ENCODE measurements at regions not wholly inside any gene's neighbourhood (a gene's known extent, or its start where the extent isn't known, plus 50 kb on each side); places are given as distances from the start of the nearest gene placed in this dataset.

DNA sequence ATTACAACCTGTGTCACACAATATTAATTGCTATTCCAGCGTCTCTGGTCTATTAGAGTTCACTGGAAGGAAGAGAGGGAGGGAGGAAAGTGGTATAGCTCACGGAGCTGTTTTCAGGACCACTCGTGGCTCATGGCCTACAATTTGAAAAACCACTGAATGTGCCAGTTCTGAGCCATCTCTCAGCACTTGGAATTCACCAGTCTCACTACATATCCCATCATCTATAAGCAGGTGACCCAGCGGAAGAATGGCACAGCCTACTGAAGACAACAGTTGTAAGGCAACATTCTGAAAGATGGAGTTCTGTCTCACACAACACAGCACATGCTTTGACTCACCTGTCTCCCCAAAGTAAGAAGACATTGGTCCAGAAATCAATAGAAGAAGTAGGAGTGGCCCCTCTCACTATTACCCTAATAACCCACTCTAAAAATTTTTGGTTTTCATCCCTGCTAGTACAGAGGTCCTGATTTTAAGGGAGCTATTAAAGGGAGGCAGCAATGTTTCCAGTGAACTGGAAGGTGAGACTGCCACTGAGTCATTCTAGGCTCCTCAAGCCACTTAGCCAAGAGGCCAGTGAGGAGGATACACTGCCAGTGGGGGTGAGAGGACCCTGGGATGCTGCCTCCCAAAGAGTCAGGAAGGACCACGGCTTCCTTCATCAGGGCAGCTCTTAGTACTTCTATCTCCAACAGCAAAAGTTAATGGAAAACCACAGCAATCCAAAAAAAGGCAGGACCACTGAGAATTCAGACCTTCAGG is 50.0 kb upstream of the DOCK9 start:
- DNase-seq (ENCODE audit: low read depth) = no peak
- no peaks in the 10 kb centered on the region for H3K36me3 ChIP-seq (ENCODE audit: control insufficient read depth, insufficient read depth, low read length)
- H3K4me3 ChIP-seq (ENCODE audit: low read depth, low read length) = no peak overlapping the region
- TF ChIP-seq, protein P1, sequence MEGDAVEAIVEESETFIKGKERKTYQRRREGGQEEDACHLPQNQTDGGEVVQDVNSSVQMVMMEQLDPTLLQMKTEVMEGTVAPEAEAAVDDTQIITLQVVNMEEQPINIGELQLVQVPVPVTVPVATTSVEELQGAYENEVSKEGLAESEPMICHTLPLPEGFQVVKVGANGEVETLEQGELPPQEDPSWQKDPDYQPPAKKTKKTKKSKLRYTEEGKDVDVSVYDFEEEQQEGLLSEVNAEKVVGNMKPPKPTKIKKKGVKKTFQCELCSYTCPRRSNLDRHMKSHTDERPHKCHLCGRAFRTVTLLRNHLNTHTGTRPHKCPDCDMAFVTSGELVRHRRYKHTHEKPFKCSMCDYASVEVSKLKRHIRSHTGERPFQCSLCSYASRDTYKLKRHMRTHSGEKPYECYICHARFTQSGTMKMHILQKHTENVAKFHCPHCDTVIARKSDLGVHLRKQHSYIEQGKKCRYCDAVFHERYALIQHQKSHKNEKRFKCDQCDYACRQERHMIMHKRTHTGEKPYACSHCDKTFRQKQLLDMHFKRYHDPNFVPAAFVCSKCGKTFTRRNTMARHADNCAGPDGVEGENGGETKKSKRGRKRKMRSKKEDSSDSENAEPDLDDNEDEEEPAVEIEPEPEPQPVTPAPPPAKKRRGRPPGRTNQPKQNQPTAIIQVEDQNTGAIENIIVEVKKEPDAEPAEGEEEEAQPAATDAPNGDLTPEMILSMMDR (IDR thresholded peaks at IDR 0.05; ENCODE audit: insufficient read depth, low read length, poor library complexity, severe bottlenecking) = no peak
- H3K27me3 ChIP-seq (ENCODE audit: control insufficient read depth, insufficient read depth, low read length) = no peaks in the 10 kb centered on the region

GRCh38 chr13:99028890-99029289 is 51.0 kb upstream of the DOCK9 start:
- Histone ChIP-seq H3K4me3 (ENCODE audit: low read depth, low read length) (no peak overlapping the region), H3K36me3 (ENCODE audit: control insufficient read depth, insufficient read depth, low read length) (no peaks in the 10 kb centered on the region), H3K27me3 (ENCODE audit: control insufficient read depth, insufficient read depth, low read length) (no peaks in the 10 kb centered on the region)
- TF ChIP-seq, protein P1 (IDR thresholded peaks at IDR 0.05; ENCODE audit: insufficient read depth, low read length, poor library complexity, severe bottlenecking) = no peak
- no peak for DNase-seq (ENCODE audit: low read depth)

GRCh38 chr13:99029576-99029975 is 51.7 kb upstream of the DOCK9 start:
- TF ChIP-seq, protein P1 (IDR thresholded peaks at IDR 0.05; ENCODE audit: insufficient read depth, low read length, poor library complexity, severe bottlenecking) = no peak
- Histone ChIP-seq H3K36me3 (ENCODE audit: control insufficient read depth, insufficient read depth, low read length) (no peaks in the 10 kb centered on the region), H3K4me3 (ENCODE audit: low read depth, low read length) (no peak overlapping the region), H3K27me3 (ENCODE audit: control insufficient read depth, insufficient read depth, low read length) (no peaks in the 10 kb centered on the region)
- DNase-seq (ENCODE audit: low read depth) = no peak

DNA sequence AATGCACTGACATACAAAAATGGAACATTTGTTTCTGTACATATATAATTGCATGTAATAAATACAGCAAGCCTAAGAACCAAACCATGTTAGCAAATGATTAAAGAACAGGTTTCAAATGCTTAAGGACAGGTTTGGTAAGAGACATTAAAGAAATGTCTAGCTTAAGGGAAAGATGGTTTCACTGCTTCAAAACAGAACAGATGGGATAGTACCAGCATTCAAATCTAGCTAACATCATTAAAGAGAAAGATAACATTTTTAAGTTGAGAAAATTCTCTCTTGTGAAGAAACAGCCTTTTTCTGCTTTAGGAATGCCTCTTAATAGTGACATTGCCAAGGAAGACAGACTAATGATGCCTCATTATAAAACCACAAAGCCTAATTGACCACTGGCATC is 52.5 kb upstream of the DOCK9 start:
- DNase-seq (ENCODE audit: low read depth) = no peak
- Histone ChIP-seq H3K36me3 (ENCODE audit: control insufficient read depth, insufficient read depth, low read length) (no peaks in the 10 kb centered on the region), H3K4me3 (ENCODE audit: low read depth, low read length) (no peak overlapping the region), H3K27me3 (ENCODE audit: control insufficient read depth, insufficient read depth, low read length) (no peaks in the 10 kb centered on the region)
- TF ChIP-seq, protein P1 (IDR thresholded peaks at IDR 0.05; ENCODE audit: insufficient read depth, low read length, poor library complexity, severe bottlenecking) = no peak

GRCh38 chr13:99031832-99032231 is 54.0 kb upstream of the DOCK9 start:
- DNase-seq (ENCODE audit: low read depth) = no peak
- Histone ChIP-seq H3K27me3 (ENCODE audit: control insufficient read depth, insufficient read depth, low read length) (no peaks in the 10 kb centered on the region), H3K4me3 (ENCODE audit: low read depth, low read length) (no peak overlapping the region), H3K36me3 (ENCODE audit: control insufficient read depth, insufficient read depth, low read length) (no peaks in the 10 kb centered on the region)
- TF ChIP-seq, protein P1 (IDR thresholded peaks at IDR 0.05; ENCODE audit: insufficient read depth, low read length, poor library complexity, severe bottlenecking) = no peak

- H3K36me3 ChIP-seq (ENCODE audit: control insufficient read depth, insufficient read depth, low read length) = no peaks in the 10 kb centered on the region
- no peaks in the 10 kb centered on the region for H3K27me3 ChIP-seq (ENCODE audit: control insufficient read depth, insufficient read depth, low read length)
- no peak overlapping the region for H3K4me3 ChIP-seq (ENCODE audit: low read depth, low read length)
- TF ChIP-seq, protein P1 (IDR thresholded peaks at IDR 0.05; ENCODE audit: insufficient read depth, low read length, poor library complexity, severe bottlenecking) = peak; percentile 40
- DNase-seq (ENCODE audit: low read depth) = no peak
Measured at GRCh38 chr13:99033814-99034213, 56.0 kb upstream of the DOCK9 start.
